ENCODE measurements at regions not wholly inside any gene's neighbourhood (a gene's known extent, or its start where the extent isn't known, plus 50 kb on each side); places are given as distances from the start of the nearest gene placed in this dataset.
"Not testable (repeated sequence)": the region's sequence is repeated elsewhere in the genome, so short reads cannot be mapped to it uniquely, and the experiment has no call there.

GRCh38 chr3:84275532-84275931 is 683.3 kb upstream of the CADM2 start:
- Mint-ChIP-seq H3K4me3 (no peak overlapping the region), H3K36me3 (no peaks in the 10 kb centered on the region), H3K27ac (no peak overlapping the region), H3K4me1 (ENCODE audit: low read depth) (no peaks in the 10 kb centered on the region), H3K27me3 (no peaks in the 10 kb centered on the region), H3K9me3 (peaks cover 6% of the 10 kb centered on the region)
- ChIA-PET CTCF (no interaction called here), POLR2A (no interaction called here)
- DNase-seq: no peak
- intact Hi-C loops (cut with micrococcal nuclease): no loop called here

DNA sequence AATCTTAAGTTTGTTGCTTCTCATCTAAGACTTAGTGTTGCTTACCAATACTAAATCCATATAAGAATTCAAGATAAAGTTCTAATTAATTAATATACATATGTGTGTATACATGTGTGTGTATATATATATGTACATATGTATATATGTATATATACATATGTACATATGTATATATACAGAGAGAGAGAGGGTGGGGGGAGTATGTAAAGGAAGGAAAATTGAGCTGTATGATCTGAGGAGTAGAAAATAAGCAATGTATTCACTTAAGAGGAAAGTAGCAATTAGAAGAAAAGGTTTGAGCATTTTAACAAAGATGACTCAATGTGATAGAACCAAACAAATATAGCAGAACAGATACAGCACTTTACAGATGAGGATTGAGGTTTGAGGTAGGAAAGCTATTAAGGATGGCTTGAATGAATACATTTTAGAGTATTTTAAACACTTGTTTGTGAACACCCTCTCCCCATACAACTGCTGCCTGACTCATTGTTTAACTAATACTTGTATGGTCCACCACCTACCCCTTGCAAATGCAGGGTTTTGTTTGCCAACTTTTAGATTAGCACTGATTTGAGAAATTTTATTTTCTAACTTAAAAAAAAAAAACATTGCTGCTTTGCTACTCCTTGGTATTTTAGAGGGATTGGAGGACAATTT is 681.1 kb upstream of the CADM2 start:
- Mint-ChIP-seq H3K27me3 (no peaks in the 10 kb centered on the region), H3K9me3 (peaks cover 13% of the 10 kb centered on the region), H3K4me1 (ENCODE audit: low read depth) (no peaks in the 10 kb centered on the region), H3K27ac (no peak overlapping the region), H3K4me3 (no peak overlapping the region), H3K36me3 (no peaks in the 10 kb centered on the region)
- intact Hi-C loops (cut with micrococcal nuclease): no loop called here
- DNase-seq: no peak
- POLR2A ChIA-PET: no interaction called here
- CTCF ChIA-PET: no interaction called here

DNA sequence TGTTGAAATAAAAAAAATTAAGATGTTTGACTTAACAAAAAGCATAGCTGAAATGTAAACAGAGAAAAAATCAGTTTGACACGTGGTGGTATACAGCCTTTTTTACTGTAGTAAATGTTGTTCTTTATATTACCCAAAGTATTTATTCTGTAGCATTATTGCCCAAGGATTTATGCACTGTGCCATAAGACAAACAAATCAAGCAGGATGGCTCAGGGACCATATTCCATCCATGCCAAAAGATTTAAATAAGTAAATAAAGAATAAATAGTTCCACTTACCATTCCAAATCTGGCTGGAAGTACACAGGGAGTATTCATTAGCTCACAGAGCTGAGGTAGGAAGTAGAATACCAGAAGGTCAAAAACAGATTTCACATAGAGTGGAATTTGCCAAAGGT is 666.7 kb upstream of the CADM2 start:
- intact Hi-C loops (cut with micrococcal nuclease): no loop called here
- Mint-ChIP-seq H3K9me3 (peaks cover 19% of the 10 kb centered on the region), H3K36me3 (no peaks in the 10 kb centered on the region), H3K4me1 (ENCODE audit: low read depth) (no peaks in the 10 kb centered on the region), H3K27ac (no peak overlapping the region), H3K27me3 (no peaks in the 10 kb centered on the region), H3K4me3 (no peak overlapping the region)
- ChIA-PET CTCF (no interaction called here), POLR2A (no interaction called here)
- DNase-seq: no peak

DNA sequence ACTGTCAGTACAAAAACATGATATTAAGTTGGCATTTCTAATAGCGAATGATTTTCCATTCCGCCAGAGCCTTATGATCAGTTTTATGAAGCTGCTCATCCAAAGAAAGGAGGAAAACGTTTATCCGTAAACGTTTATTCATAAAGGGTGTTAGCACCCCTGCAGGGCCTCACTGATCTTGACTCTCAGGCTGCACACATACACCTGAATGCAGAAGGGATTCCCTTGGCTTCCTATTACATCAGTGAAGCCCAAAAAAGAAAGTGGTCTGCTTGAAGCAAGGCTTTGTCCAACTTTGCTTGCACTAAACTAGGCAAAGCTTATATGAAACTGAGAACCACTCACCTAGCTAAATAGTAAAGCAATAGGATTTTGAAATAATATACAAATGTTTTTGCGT is 659.5 kb upstream of the CADM2 start:
- Mint-ChIP-seq H3K4me3 (no peak overlapping the region), H3K27ac (no peak overlapping the region), H3K9me3 (peaks cover 7% of the 10 kb centered on the region), H3K27me3 (no peaks in the 10 kb centered on the region), H3K36me3 (no peaks in the 10 kb centered on the region), H3K4me1 (ENCODE audit: low read depth) (no peaks in the 10 kb centered on the region)
- DNase-seq: no peak
- ChIA-PET POLR2A (no interaction called here), CTCF (no interaction called here)
- intact Hi-C loops (cut with micrococcal nuclease): no loop called here

GRCh38 chr3:84304214-84304613 is 654.6 kb upstream of the CADM2 start:
- Mint-ChIP-seq H3K4me1 (ENCODE audit: low read depth) (no peaks in the 10 kb centered on the region), H3K4me3 (no peak overlapping the region), H3K27ac (no peak overlapping the region), H3K36me3 (no peaks in the 10 kb centered on the region), H3K9me3 (peaks cover 5% of the 10 kb centered on the region), H3K27me3 (no peaks in the 10 kb centered on the region)
- intact Hi-C loops (cut with micrococcal nuclease): no loop called here
- no peak for DNase-seq
- CTCF ChIA-PET: no interaction called here
- POLR2A ChIA-PET: no interaction called here

DNA sequence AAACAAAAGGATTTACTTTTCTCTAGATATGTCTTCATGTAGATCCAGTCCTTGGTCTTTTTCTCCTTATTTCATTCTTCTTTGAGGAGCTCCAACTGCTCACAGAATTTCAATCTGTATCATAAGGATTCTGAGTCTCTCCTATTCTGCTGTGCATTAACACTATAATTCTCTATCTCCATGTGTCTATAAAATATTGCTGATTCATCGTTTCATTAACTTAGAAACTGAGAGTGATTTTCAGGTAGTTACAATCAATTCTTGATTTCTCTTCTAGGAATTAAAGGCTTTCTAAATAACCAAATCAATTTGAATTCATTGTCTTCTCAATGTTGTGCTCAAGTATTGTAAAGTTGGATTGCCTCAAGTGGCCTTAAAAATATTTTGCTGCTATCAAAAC is 651.5 kb upstream of the CADM2 start:
- ChIA-PET POLR2A (no interaction called here), CTCF (no interaction called here)
- Mint-ChIP-seq H3K4me1 (ENCODE audit: low read depth) (no peaks in the 10 kb centered on the region), H3K4me3 (no peak overlapping the region), H3K9me3 (peaks cover 4% of the 10 kb centered on the region), H3K36me3 (no peaks in the 10 kb centered on the region), H3K27me3 (no peaks in the 10 kb centered on the region), H3K27ac (no peak overlapping the region)
- no peak for DNase-seq
- intact Hi-C loops (cut with micrococcal nuclease): no loop called here

- intact Hi-C loops (cut with micrococcal nuclease): no loop called here
- H3K36me3 Mint-ChIP-seq: no peaks in the 10 kb centered on the region
- no peaks in the 10 kb centered on the region for H3K27me3 Mint-ChIP-seq
- H3K4me3 Mint-ChIP-seq: no peak overlapping the region
- H3K9me3 Mint-ChIP-seq: peaks cover 2% of the 10 kb centered on the region
- POLR2A ChIA-PET: no interaction called here
- H3K27ac Mint-ChIP-seq: no peak overlapping the region
- no peak for DNase-seq
- H3K4me1 Mint-ChIP-seq (ENCODE audit: low read depth): no peaks in the 10 kb centered on the region
- CTCF ChIA-PET: no interaction called here
Measured at GRCh38 chr3:84308379-84308778, 650.4 kb upstream of the CADM2 start.

- H3K27me3 Mint-ChIP-seq: no peaks in the 10 kb centered on the region
- CTCF ChIA-PET: no interaction called here
- no peaks in the 10 kb centered on the region for H3K4me1 Mint-ChIP-seq (ENCODE audit: low read depth)
- intact Hi-C loops (cut with micrococcal nuclease): no loop called here
- DNase-seq: no peak
- no peak overlapping the region for H3K27ac Mint-ChIP-seq
- peaks cover 12% of the 10 kb centered on the region for H3K9me3 Mint-ChIP-seq
- H3K4me3 Mint-ChIP-seq: no peak overlapping the region
- no peaks in the 10 kb centered on the region for H3K36me3 Mint-ChIP-seq
- POLR2A ChIA-PET: no interaction called here
Measured at GRCh38 chr3:84318273-84318809, 640.4 kb upstream of the CADM2 start.

DNA sequence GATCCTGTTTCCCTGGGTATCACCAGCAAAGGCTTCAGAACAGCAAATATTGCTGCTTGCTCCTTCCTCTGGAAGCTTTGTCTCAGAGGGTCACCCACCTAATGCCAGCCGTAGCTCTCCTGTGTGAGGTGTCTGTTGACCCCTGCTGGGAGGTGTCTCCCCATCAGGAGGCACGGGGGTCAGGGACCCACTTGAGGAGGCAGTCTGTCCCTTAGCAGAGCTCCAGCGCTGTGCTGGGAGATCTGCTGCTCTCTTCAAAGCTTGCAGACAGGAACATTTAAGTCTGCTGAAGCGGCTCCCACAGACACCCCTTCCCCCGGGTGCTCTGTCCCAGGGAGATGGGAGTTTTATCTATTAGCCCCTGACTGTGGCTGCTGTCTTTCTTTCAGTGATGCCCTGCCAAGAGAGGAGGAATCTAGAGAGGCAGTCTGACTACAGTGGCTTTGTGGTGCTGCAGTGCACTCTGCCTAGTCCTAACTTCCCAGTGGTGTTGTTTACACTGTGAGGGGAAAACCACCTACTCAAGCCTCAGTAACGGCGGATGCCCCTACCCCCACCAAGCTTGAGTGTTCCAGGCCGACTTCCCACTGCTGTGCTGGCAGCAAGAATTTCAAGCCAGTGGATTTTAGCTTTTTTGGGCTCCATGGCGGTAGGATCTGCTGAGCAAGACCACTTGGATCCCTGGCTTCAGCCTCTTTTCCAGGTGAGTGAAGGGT is 593.1 kb upstream of the CADM2 start:
- H3K27ac Mint-ChIP-seq; H3K27me3 Mint-ChIP-seq; H3K4me1 Mint-ChIP-seq (ENCODE audit: low read depth); intact Hi-C loops (cut with micrococcal nuclease); H3K36me3 Mint-ChIP-seq; POLR2A ChIA-PET; DNase-seq; CTCF ChIA-PET; H3K4me3 Mint-ChIP-seq: not testable (repeated sequence)
- H3K9me3 Mint-ChIP-seq: peaks cover 25% of the 10 kb centered on the region
